ENCODE measurements at regions not wholly inside any gene's neighbourhood (a gene's known extent, or its start where the extent isn't known, plus 50 kb on each side); places are given as distances from the start of the nearest gene placed in this dataset.

- intact Hi-C loops (cut with DNase I) = no loop called here
- DNase-seq (no peak), ATAC-seq (no peak)
- Histone ChIP-seq H3K4me3 (no peak overlapping the region), H3K9me3 (no peaks in the 10 kb centered on the region), H3K36me3 (no peaks in the 10 kb centered on the region), H3K4me1 (no peaks in the 10 kb centered on the region), H3K27ac (no peak overlapping the region), H3K27me3 (peaks cover 0 to 3% (median 0%) of the 10 kb centered on the region in 7 donors)
- TF ChIP-seq, protein P1, sequence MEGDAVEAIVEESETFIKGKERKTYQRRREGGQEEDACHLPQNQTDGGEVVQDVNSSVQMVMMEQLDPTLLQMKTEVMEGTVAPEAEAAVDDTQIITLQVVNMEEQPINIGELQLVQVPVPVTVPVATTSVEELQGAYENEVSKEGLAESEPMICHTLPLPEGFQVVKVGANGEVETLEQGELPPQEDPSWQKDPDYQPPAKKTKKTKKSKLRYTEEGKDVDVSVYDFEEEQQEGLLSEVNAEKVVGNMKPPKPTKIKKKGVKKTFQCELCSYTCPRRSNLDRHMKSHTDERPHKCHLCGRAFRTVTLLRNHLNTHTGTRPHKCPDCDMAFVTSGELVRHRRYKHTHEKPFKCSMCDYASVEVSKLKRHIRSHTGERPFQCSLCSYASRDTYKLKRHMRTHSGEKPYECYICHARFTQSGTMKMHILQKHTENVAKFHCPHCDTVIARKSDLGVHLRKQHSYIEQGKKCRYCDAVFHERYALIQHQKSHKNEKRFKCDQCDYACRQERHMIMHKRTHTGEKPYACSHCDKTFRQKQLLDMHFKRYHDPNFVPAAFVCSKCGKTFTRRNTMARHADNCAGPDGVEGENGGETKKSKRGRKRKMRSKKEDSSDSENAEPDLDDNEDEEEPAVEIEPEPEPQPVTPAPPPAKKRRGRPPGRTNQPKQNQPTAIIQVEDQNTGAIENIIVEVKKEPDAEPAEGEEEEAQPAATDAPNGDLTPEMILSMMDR (IDR thresholded peaks at IDR 0.05) = no peak
- WGBS, 2 donors = 78 to 83% methylated on average over 5 of the region's 5 CpGs
Observed at GRCh38 chr12:89918172-89918846, 209.7 kb upstream of the ATP2B1 start.

DNA sequence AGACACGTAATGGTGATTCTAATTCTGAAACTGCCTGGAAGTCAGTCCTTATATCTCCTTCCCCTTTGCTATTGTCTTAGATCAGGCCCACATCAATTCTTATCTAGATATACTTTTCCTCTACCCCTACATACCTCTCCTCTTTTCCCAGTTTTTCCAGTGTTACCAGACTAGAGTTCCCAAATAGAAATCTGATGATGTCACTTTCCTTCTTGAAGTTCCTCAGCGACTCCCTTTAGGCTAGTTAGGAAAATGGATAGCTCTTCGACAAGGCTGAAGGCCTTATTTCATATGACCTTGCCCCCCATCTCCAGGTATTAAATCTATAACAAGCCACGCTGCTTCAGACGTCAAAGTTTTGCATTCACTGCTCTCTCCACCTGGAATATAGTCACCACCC lies 201.1 kb upstream of the ATP2B1 start:
- Histone ChIP-seq H3K36me3 (no peaks in the 10 kb centered on the region), H3K9me3 (peaks cover 0 to 35% (median 0%) of the 10 kb centered on the region in 11 donors), H3K4me1 (no peaks in the 10 kb centered on the region), H3K27me3 (no peaks in the 10 kb centered on the region), H3K27ac (no peak overlapping the region), H3K4me3 (no peak overlapping the region)
- 86 to 87% methylated on average over 5 of the region's 5 CpGs for WGBS, 2 donors
- ATAC-seq (no peak), DNase-seq (no peak)
- intact Hi-C loops (cut with DNase I) = no loop called here
- TF ChIP-seq, protein P1 (IDR thresholded peaks at IDR 0.05) = no peak

- H3K4me1 ChIP-seq = no peaks in the 10 kb centered on the region
- no peak for ATAC-seq
- no peak overlapping the region for H3K4me3 ChIP-seq
- H3K27me3 ChIP-seq = no peaks in the 10 kb centered on the region
- DNase-seq = no peak
- no peaks in the 10 kb centered on the region for H3K36me3 ChIP-seq
- H3K9me3 ChIP-seq = peaks cover 0 to 31% (median 0%) of the 10 kb centered on the region in 11 donors
- intact Hi-C loops (cut with DNase I) = no loop called here
- WGBS, 2 donors = 76 to 77% methylated on average over 2 of the region's 2 CpGs
- H3K27ac ChIP-seq = no peak overlapping the region
- TF ChIP-seq, protein P1 (IDR thresholded peaks at IDR 0.05) = no peak
Observed at GRCh38 chr12:89907659-89908058, 199.0 kb upstream of the ATP2B1 start.

GRCh38 chr12:89906824-89907223 lies 198.2 kb upstream of the ATP2B1 start:
- ATAC-seq (no peak), DNase-seq (no peak)
- Histone ChIP-seq H3K9me3 (peaks cover 0 to 23% (median 0%) of the 10 kb centered on the region in 11 donors), H3K27me3 (no peaks in the 10 kb centered on the region), H3K36me3 (no peaks in the 10 kb centered on the region), H3K4me3 (no peak overlapping the region), H3K4me1 (no peaks in the 10 kb centered on the region), H3K27ac (no peak overlapping the region)
- WGBS, 2 donors = 75 to 81% methylated on average over 4 of the region's 4 CpGs
- intact Hi-C loops (cut with DNase I) = no loop called here
- TF ChIP-seq, protein P1 (IDR thresholded peaks at IDR 0.05) = no peak

All from heart right ventricle (tissue), 16 donors.